ENCODE measurements at regions not wholly inside any gene's neighbourhood (a gene's known extent, or its start where the extent isn't known, plus 50 kb on each side); places are given as distances from the start of the nearest gene placed in this dataset.

DNA sequence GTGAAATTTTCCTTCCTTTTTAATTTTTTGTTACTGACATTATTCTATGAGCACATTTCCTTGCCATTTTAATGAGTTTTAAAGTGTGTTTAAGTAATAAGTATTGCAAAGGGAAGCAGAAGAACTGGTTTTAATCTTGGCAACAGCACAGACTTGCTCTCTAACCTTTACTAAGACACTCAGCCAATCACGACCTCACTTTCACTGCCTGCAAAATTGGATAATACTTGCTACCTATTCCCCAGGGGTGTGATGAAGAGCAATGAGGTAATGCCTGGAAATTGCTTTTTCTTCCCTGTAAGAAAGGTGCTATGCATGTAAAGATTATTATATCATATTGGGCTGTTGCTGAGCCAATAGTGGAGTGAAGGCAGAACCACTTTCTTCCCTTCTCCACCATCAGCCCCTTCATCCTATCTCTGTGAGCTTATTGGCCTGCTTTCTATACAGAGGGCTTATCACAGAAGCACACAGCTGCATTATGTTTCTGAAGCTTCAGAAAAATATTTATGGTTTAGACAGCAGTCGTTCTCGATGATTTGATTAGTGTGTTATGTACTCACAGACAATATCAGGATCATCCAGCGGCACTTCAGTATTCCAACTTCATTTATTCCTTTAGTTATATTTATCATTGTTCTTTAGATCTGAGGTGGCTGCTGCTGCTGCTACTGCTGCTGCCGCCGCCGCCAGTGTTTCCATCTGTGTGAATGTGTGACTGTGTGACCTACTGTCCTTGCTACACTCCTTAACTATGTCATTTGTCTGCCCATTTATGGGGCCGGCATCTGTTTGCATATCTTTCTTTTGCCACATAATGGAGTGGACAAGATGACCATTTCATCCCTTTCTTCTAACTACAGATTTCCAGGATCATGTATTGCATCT, 255.1 kb downstream of the C4orf33 start:
- no peak for DNase-seq

DNA sequence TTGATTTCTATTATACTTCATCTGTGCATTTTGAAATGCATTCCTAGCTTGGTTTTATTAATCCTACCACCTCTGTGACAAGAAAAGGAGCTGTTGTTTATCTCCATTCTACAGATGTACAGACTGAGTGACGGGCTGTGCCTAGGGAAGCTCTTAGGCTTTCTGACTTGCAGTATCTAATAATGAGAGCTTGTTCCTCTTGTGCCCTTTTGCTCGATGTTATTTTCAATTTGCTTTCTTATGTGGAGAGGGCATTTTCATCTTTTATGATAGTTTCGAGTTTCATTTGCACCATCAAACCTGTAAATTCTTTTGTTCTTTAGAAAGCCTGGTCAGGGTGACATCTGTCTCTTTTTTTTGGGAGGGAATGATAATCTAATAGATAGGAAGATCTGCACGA, 256.5 kb downstream of the C4orf33 start:
- DNase-seq: no peak

DNA sequence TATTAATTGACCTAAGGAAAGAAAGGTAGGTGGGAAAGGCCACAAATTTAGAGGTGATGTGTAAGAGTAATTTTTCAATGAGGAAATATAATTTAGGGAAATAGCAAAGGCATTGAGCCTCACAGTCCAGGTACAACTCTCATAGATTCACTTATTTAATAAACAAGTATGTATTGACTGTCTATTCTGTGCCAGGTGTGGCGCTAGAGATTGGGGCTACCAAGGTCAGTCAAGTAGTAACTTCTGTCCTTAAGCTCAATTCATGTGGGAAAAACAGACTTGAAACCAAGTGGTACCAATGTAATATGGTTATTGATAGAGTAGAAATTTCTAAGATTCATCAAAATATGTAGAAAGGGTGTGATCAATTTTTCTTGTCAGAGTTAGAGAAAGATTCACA, 257.5 kb downstream of the C4orf33 start:
- DNase-seq: no peak

DNA sequence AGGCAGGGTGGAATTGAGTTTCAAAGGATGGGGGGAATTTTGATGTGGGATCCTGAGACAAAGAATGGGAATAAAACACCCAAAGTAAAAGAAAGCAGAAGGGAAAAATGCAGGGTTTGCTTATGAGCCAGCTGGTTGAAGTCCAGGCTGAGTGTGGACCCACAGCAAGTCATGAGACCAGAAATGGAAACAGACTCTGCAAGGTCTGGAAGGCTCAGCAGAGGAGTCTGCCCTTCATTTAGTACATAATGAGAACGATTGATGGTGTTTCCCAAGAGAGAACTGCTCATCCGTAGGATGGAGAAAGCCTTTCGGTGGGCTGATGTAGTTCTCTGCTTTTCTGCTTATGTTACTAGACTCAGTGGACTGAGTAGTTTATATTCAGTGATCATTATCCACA, 259.1 kb downstream of the C4orf33 start:
- DNase-seq: no peak

DNA sequence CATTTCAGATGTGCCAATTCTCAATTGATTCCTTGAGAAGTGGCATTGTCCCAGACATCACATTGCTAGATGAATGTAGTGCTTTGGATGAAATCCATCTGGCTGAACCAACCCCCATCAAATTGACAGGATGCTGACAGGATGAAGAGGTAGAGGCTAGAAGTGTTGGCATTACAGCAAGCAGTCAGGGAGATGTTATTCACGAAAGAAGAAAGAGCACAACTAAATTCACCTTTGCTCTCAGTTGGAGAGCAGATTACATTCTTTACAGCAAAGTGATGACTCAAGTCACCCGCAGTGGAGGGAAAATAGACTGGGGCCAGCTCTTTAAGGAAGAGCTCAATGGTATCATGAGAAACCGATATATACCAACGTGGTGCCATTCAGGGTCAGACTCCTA, 259.6 kb downstream of the C4orf33 start:
- DNase-seq: no peak

DNA sequence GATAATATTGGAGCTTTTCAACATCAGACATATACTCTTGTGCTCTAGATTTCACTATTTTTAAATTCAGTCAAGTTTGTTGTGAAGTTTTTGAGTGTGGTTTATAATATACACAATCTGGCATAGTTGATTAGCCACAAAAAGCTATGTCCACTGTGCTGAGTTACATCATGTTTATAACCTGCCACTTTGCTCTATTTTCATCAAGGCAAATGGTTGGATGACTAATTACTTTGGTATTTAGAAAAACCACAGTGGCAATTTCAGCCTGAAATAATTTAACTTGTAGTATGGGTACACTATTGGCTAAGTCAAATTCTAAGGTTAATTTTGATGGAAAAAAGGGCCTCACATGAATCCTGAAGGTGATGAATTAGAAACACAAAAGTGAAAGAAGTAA, 262.6 kb downstream of the C4orf33 start:
- no peak for DNase-seq

DNA sequence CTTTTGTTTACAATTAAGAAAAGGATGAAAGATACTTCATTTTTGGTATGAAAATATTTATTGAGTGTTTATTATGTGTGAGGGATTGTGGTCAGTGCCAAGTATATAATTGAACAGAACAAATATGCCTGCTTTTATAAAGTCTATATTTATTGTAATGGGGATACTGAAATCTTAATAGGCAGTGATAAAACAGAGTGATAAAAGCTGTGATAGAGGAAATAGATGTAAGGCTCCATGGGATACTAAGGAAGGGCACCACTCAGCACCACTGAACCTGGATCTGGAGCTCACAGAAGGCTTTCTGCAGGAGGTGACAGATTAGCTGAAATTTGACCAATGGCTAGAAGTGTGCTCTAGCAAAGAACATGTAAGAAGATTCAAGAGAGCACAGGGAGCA, 263.5 kb downstream of the C4orf33 start:
- DNase-seq: no peak

DNA sequence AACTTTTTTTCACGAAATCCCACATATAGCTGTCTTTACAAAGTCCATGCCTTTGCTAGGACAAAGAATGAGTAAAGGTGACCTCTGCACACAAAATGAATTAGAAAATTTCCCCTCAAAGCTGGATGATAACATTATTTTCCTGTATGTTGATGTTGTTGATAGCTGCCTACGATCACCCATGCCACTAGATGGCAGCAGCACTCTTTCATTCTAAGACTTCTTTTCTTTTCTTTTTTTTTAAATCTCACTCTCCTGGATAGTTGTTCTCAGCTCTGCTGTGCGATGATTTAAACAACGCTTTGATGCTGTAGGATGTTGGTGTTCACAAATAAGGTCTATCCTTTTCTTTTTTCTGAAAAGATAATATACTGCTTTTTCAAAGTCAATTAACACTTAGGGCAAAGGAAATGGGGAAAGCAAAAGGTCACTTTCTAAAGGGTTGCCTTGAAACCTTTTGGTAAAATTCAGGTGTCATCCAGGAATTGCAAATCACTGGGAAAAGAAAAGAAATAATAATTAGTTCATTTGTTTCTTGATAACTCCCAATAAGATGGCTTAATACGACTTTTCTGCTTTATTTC, 266.8 kb downstream of the C4orf33 start:
- peak; percentile 57 for DNase-seq

DNA sequence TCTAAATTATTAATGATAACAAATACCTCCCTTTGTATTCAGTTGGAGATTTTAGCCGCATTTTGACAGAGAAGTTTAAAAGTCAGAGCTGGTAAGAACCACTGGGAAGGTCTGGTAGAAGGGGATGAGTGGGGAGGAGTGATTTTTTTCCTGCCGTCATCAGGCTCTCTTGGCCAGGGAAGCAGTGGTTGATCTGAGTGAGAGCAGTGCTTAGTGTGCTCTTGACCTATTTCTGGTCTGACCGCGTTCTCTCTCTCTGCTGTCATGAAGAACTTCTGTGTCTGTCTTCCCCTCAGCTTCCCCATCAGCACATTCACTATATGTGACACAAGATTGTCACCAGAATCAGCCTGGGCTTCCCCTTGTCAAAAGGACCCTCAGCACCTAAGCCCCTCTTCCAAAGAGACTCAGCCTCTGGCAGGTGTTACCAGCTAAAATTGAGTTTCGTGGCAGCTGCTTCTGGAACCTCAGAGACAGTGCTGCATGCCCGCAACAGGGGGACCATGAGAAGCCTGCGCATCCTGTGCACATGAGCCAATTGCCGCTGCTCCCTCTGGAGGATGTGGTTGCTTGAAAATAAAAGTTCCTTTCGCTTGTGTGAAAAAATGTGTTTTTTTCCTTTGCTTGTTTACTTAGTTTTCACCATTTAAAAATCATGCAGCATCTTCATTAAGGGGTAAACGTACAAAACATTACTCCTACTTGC, 268.9 kb downstream of the C4orf33 start:
- no peak for DNase-seq

DNA sequence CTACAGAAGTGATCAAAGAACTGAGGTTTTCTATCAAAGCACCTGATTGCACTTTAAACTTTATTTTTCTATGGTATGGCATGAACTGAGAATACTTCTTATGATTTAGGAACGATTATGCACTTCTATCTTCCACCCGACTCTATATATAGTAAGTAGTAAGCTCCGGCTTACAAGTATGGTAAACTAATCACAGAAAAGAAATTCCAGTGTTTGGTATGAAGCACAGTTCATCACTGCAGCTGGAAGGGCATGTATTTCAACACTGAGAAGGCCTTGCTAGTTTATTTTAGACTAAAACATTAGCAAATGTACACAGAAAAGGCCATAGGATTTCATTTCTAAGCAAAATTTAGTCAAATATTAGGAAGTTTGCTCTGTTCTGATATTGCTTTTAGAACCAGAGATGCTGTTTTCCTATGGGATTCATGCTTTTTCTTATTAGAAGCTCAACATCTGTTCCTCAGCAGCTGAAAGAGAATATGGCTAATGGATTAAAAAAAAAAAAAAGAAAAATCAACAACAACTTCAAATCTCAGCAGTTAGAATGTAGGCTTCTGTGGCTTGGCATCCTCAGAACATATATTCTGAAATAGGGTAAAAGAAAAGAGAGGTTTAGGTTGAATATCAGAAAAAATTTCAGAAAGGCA, 273.5 kb downstream of the C4orf33 start:
- no peak for DNase-seq

DNA sequence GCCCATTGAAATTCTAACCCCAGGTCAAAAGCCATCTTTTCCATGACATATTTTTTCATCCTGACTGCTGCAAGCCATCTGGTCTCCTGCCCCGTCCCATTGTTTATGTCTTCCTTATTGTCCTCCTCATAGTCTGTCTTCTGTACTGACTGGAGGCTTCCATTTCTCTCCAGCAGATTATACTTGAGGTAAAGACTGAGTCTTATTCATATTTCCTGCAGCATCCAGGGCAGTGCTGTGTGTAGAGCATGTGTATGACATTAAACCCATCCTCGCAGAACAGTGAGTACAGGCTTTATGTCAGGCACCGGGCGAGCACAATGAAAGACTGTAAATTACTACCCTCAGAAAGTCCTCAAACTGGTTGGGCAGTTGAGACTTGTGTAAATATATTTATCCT, 275.1 kb downstream of the C4orf33 start:
- DNase-seq: no peak

DNA sequence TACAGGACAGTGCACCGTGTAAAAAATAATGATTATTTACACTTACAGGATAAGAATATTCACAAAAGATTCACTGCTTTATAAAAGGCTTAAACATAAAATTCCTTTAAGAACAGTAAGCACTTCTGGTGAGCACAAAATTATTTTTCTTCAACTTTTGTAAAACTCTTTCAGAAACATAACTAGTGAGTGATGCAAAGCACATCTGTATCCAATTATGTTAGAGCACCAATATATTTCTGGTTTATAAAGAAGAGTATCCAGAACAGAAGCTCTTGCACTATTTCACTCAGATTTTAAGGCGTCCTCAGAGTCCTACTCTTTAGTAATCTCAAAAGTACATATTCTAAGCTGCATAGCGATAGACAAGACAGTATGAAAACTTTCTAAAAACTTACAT, 276.0 kb downstream of the C4orf33 start:
- DNase-seq: no peak

DNA sequence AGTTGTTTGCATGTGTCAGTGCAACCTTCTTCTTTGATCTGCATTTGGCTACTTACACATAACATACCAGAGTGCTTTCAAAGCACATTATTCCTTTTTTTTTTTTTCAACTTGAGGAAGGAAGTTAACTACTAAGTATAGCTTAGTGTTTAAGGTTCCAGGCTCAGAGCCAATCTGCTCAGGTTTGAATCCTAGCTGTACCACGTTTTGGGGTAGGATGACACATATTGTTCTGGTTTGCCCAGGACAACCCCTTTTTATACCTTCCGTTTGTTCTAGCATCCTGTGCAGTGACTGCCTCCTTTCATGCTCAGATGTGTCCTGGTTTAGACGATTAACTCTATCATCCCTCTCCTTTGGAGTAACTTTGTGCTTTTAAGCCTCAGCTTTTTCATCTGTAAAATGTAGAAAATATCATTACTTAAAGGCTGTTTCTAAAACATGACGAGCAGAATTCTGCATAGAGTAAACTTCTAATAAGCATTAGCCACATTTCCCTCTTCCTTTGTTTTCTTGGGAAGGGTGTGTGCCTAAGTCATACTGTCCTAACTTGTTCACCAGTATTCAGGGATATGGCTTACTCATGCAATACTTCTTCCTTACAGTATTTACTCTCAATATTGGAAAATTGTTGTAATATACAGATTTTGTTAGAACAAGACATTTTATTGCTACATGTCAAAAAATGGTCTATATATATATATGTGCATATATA, 281.3 kb downstream of the C4orf33 start:
- no peak for DNase-seq

DNA sequence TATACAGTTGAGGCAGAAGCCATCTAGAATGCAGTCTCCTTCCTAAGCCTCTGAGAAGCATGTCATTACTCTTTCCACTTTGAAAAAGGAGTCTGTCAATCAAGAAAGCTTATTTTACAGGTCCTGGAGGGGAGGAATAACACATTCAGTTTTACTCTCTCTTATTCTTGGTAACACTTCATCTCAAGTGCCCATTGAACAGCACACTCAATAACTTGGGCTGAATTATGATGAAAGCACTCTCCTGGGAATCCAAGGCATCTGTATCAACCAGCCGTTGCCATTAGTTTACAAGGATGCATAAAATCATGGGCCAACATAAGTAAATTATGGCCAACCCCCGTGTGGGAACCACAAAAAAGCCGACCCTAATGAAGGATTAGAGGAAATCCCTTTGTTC, 282.4 kb downstream of the C4orf33 start:
- DNase-seq: no peak

DNA sequence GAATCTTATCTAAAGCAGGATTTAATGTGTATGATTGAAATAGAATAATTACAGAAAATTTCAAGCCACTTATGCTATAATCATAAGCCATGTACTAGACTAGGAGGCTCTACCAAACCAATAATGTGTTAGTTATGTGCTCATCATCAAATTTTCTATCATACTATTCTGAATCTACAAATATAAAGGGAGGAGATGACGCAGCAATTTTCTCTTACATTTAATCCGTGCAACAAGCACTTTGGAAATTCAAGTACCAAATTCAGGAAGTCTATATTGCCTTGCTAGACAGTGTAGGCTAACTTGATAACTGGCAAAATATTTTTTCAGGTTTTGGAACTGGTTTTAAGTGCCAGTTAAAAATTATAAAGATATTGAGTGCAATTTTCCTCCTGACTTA, 283.5 kb downstream of the C4orf33 start:
- no peak for DNase-seq

DNA sequence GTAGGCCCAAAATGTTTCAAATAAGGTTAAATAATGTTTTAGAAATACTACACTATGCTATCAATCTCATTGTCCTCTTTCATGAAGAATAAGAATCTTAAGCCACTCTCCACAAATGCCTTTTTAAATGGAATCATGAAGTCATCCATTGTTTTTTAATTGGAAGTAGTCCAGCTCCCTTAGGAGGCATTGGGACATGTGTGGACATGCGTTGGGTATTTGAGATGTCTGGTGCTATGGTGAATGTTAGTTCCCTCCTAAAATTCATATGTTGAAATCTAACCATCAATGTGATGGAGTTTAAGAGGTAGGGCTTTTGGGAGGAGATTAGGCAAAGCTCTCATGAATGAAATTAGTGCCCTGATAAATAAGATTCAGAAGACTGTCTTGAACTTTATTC, 289.0 kb downstream of the C4orf33 start:
- DNase-seq: no peak

DNA sequence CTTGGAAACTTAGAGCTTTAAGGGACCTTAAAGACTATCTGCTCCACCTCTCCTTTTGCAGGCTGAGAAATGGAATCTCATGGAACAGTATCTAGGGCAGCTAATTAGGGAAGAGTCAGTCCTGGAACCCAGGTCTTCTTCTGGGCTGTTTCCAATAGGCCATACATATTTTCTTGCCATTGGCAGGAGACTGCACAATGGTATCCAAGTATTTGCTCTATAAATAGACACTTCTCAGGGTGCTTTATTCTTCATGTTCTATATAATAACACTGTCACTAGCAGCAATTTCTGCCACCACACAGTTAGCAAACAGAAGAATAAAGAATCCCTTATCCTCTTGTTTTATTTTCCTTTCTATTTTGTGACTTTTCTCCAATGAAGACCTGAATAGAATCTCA, 291.7 kb downstream of the C4orf33 start:
- DNase-seq: no peak

DNA sequence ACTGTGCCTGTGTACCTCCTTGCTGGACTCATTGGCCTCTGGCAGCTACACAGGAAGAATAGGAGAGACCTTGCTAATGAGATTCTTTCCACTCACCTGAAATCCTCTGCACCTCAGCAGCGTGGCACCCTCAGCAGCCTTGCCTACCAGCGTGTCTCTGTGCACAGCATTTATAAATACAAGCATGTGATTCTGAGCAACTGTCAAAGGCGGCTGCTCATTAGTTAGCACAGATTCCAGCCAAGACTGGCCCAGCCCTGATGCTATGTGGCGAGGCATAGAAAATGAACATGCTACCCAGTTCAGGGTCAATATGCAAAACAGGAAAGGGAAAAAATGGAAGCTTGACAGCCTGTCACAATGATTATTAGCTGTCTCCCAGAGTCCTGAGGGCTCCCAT, 298.0 kb downstream of the C4orf33 start:
- DNase-seq: no peak

DNA sequence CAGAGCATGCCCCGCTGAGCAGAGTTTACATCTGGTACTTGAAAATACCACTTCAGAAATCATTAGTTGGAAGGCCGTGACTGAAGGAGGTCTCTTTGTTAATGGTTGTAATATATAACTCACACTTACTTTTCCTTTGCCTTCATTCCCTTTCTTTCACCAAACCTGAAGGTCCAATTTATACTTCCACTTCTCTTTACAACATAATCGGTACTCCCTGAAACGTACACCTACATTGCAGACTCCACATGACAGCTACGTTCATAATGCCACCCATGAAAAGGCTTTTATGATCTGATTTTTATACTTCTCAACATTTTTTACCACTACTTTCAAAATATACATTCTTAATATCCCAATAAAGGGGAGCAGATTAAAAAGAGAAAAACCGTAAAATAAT, 298.7 kb downstream of the C4orf33 start:
- DNase-seq: no peak

DNA sequence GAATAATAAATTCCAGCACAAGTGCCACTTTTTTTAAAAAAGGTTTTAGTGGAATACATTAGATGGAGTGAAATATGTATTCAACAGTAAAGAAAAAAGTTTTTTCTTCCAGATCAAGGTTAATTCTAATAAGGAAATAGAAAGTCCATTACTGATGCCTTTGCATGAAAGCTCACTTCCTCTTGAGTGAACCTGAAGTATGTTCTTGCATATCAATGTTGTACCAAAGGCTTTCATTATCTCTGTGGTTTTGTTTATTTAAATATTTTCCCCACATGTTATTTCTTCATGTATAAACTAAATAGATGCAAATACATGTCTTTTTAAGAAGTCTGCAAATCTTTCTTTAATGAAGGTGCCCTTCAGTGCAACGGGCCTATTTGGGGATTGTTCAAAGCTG, 307.9 kb downstream of the C4orf33 start:
- no peak for DNase-seq

DNA sequence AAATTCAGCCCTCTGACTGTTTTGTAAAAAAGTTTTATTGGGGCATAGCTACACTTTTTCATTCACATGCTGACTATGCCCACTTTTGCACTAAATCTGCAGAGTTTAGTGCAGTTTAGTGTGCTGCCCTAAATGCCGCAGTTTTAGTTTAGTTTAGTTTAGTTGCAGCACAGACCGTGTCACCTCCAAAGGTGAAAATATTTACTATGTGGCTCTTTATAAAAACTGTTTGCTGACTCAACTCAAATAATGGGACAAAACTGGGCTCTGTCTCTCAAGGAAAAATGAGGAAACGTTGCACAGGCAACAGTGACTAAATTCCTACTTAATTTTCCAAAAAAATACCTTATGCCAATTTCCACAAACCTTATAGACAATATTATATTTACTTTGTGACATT, 314.2 kb downstream of the C4orf33 start:
- no peak for DNase-seq

DNA sequence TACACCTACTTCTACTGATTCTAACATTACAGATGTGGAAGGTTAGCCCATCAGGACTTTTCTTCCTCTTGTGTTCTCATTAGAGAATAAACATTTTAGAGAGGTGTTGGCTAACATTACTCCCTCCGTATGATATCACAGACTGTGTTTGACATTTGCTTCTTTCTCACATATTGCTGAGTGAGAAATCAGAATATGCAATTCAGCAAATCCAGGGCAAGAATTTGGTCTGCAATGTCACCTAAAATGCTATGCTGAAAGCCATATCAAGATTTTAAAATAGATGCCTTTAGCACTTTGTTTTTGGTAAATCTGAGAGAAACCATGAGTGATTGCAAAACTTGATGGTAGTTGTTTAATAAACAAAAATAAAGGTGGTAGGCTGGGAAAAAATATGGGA, 319.1 kb downstream of the C4orf33 start:
- no peak for DNase-seq

DNA sequence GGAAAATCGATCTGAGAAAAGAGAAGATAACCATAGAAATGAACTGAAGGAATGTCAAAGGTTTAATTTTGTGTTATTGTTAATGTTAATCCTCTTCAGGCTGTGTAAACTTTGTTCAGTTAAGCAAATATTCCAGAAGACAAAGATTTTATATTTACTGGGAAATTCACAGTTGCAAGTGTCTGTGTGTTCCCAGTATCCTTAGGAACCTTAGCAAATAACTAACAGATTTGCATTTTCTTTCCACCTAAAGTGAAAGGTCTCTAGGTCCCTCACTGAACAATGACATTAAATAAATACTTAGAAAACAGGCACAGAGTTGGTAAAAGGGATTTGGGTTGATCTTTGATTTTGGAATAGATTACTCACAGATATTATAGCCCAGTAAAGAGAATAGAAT, 324.7 kb downstream of the C4orf33 start:
- no peak for DNase-seq

All from NCI-H146 (cell line).